A549 (cell line): ENCODE measurements at regions not wholly inside any gene's neighbourhood (a gene's known extent, or its start where the extent isn't known, plus 50 kb on each side); places are given as distances from the start of the nearest gene placed in this dataset.

ENCODE experiments used
- CEBPB ChIP-seq, 2 experiments: fragments of >200 bp in 1 of 2; sonication (Bioruptor Twin) in 1 of 2; formaldehyde crosslinking in 1 of 2; IDR thresholded peaks; 2 replicates each; pipeline ENCODE4 v1.6.1; 2012 to 2016
- TF ChIP-seq, protein P1 (sequence below): fragments of >200 bp; sonication (Bioruptor Twin); formaldehyde crosslinking; IDR thresholded peaks from 3 replicates; pipeline ENCODE4 v1.5.1; 2016

- TF ChIP-seq CEBPB (IDR thresholded peaks at IDR 0.05), result no peak
- TF ChIP-seq, protein P1, sequence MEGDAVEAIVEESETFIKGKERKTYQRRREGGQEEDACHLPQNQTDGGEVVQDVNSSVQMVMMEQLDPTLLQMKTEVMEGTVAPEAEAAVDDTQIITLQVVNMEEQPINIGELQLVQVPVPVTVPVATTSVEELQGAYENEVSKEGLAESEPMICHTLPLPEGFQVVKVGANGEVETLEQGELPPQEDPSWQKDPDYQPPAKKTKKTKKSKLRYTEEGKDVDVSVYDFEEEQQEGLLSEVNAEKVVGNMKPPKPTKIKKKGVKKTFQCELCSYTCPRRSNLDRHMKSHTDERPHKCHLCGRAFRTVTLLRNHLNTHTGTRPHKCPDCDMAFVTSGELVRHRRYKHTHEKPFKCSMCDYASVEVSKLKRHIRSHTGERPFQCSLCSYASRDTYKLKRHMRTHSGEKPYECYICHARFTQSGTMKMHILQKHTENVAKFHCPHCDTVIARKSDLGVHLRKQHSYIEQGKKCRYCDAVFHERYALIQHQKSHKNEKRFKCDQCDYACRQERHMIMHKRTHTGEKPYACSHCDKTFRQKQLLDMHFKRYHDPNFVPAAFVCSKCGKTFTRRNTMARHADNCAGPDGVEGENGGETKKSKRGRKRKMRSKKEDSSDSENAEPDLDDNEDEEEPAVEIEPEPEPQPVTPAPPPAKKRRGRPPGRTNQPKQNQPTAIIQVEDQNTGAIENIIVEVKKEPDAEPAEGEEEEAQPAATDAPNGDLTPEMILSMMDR, result no peak
Measured at GRCh38 chr12:131612092-131612755, 98.7 kb upstream of the SFSWAP start.
